HG03039 (cell line): ENCODE measurements at regions not wholly inside any gene's neighbourhood (a gene's known extent, or its start where the extent isn't known, plus 50 kb on each side); places are given as distances from the start of the nearest gene placed in this dataset.
"Not testable (repeated sequence)": the region's sequence is repeated elsewhere in the genome, so short reads cannot be mapped to it uniquely, and the experiment has no call there.

Experiments
- ATAC-seq: cut with Tn5 transposase; IDR thresholded peaks from one replicate; pipeline ENCODE4 v1.9.1; 2021; ENCODE audit warnings: mild to moderate bottlenecking, moderate library complexity; ENCODE audit not compliant: unreplicated experiment

DNA sequence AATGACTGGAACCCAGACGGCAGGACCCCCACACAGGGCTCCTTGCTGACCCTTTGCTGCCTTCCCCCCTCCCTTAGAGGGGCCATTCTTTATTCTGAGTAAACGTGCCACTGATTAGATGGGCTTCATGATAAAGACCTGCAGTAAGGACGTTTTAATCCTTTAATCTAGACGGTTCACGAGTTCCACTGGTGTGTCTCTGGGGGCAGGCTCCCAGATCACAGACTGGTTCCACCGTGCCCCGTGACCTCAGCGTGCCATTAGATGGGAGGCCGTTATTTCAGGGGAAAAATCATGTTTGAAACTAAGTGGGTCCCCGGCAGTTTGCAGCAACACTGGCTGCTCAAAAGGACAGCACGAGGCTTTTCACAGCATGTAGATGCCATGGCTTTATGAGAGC is 246.9 kb upstream of the PLGLB2 start:
- ATAC-seq: not testable (repeated sequence)

DNA sequence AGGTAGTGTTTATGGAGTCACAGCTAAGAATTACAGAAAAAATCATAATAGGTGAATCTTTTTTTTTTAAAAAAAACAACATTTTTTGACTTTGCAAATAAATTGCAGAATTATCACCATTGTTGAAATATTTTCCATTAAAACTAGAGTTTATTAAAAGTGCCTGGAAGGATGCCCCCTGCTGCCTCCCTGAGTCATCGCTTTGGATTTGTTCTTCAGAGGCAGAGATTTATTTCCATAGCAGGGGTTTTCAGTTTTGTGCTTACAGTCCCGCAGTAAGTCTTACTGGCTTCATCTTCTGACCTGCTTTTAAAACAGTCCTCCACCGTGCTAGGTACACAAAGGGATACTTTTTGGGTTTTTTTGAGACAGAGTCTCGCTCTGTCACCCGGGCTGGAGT is 244.9 kb upstream of the PLGLB2 start:
- not testable (repeated sequence) for ATAC-seq

DNA sequence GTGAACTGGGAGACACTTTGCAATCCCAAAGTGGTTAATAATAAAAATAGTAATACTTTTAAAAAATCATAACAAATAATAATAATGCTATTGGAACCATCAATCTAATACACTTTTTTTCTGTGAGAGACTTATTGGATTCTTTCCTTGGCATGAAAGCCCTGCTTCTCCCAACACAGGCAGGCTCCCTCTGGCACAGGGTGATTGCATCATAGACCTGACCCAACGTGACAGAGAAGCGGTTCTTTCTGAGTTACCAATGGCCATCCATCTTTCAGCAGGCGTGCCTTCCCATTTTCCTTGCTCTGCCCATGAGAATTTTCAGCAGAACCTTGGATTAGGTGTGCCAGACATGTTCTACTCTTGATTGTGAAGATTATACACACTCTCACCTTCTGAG is 242.6 kb upstream of the PLGLB2 start:
- not testable (repeated sequence) for ATAC-seq

DNA sequence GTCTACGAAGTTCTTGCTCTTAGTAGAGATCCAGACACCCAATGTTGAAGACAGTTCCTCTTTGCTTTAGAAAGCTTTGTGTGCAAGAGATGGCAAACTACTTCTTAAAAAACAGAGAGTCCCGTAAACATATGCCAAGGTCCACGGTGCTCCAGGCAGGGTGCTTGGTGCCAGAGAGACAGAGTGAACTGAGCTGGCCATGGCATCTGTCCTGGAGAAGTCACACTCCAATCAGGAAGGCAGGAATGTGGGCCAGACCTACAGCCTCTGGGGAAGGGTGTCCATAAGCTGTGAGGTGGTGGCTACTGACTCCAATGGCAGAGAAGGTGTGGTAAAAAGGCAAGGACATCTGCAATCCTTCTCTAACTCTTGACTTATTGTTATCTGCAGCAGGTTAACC is 242.0 kb upstream of the PLGLB2 start:
- not testable (repeated sequence) for ATAC-seq

DNA sequence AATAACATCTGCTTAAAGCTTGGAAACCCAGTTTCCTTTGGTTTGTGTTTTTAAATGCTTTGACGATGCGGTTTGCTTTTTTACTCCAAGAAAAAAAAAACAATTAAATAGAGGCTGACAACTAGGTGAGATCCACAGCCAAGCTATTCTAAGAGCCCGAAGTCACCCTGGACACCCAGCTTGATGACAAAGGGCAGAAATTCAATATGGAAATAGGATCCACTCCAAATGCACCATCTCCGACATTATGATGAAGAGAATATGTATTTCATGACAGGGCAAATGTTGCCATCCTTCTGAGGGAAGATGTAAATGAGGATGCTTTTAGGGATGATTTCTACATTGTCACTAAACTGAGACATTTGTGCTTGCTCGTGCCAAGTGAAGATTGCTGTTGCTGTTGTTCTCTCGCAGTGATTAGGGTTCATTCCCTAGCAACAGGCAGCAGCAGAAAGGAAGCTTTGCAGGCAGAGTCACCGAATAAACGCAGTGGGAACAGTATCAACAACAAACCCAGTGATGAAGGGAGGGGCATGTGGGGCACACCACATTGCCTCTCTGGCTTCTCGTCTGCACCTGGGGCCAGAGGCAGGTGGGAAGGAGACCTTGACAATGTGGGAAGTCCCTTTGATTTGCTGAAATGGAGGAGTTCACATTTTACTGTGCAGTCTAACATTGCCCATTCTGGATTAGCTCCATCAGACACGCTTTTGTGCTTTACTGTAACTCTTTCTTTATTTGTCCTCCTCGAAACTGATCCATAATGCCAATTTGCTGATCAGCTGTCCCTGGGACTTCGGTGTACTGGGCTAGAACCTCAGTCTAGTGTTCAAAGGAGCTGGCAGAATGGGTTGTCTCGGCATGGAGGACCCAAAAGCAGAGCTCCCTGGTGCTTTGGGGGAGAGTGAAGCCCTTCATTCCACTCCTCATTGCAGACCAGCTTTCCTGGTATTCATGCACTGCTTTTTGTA is 240.2 kb upstream of the PLGLB2 start:
- not testable (repeated sequence) for ATAC-seq

DNA sequence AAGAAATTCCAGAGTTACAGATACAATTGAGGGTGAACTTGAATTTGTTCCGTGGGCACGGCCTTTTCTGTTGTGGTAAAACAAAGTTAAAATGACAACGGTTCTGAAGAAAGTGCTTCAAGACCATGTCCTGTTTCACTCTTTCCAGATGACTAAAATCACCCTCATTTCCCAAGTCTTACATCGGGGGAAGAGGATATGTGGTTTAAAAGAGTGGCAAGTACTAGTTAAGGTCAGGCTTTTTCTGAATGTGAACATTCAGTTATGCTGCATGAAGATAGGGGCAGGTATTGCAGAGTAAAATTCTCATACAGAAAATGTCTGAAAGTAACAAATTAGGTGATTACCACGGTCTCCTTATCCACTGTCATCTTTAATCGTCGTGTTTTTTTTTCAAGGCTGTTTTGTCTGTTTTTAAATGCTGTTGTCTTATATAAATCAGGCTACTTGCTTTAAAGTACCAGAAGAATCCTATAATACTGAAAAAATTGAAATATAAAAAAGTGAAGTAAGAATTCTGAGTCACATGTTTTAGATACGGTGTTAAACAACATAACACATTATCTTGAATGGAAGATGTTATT is 236.6 kb upstream of the PLGLB2 start:
- not testable (repeated sequence) for ATAC-seq

DNA sequence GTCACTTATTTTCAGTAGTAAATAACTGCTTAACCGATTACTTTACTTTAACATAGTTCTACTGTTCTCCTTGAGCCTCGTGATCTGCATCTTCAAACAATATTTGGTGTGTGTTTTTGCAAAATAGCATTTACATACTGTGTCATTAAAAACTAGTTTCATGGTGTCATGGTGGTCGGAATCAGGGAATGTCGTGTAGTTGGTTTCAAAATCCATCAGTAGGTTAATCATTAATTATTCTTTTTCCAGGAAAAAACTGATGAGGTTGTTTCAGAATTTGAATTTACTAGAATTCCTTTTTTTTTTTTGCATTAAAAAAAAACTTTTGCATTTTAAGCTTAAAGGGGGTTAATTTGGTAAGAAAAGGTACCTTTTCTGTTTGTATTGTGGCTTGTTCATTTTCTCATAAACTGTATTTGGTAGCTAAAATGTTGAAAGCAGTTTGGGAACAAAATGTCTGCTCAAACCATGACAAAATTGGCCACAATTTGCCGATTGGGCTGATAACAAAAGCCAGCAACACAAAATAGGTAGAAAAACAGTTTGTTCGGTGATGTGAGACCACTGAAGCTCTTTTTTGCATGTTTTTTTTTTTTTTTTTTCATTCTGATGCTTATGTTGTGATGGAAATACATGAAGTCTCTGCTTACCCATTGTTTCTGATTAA is 234.9 kb upstream of the PLGLB2 start:
- ATAC-seq: not testable (repeated sequence)

DNA sequence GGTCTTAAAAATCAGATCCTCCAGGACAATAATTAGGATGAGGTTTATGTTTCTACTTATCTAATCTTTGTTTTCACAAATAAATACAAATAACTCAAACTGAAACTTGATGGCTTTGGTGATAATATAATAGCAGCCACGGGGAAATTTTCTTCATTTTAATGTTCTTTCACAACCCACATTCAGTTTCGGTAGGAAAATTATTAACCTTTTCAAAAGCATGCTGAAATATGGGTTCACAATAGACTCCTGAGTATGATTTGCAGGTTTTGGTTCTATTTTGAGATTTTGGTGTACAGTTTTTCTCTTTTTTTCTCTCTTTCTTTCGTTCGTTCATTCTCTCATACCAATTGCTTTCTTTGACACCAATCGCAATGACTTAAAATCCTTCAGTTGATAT is 233.9 kb upstream of the PLGLB2 start:
- peak; percentile 40 for ATAC-seq

DNA sequence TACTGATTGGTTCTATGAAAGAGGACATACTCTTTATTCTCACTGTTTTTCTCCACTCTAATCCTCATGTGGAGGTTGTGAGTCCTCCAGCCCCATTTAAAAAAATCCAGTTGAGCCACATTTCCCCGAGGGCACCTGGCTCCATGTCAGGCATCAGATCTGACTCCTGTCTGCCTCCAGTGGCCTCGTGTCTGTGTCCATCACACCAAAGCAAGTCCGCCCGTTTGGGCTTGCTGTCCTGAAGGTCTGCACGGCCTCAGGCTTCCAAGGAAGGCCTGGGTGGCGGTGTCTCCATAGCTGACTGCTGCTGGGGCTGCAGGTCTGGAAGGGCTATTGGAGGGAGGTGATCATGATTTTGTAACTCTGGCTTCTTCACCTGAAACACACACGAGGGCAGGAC is 233.4 kb upstream of the PLGLB2 start:
- not testable (repeated sequence) for ATAC-seq

DNA sequence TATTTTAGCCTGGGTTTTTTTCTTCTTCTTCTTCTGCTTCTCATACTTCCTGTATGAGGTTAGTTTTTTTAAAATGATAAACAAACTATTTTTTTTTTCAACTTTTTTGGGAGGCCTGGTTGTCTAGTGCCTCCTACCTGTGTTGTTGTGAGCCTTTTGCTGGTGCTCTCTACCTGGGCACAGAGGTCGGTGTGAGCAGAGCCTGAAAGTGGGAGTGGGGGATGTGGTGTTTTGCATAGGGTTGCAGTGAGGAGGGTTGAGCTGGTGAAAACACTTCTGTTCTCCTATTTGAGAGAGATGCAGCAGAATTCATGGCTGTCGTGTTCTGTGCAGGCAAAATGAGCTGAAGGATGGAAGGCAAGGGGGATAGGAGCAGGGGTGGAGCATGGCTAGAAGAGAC is 232.7 kb upstream of the PLGLB2 start:
- ATAC-seq: not testable (repeated sequence)

DNA sequence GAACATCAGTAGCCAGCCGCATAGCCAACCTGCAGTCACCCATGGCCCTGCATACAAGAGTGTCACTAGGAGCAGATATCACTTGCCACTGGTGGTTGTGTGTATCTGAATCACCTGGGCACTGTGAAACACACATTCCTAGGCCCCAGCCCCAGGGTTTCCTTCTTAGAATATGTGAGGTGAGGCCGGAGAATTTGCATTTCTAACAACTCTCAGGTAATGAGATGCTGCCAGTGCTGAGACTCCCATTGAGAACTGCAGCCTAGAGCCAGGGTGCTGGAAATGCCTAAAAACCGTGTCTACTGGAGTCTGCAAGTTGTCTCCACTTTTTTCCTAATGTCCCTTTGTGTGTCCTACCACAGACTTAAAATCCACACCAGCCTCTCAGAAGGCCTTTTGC is 232.0 kb upstream of the PLGLB2 start:
- not testable (repeated sequence) for ATAC-seq

DNA sequence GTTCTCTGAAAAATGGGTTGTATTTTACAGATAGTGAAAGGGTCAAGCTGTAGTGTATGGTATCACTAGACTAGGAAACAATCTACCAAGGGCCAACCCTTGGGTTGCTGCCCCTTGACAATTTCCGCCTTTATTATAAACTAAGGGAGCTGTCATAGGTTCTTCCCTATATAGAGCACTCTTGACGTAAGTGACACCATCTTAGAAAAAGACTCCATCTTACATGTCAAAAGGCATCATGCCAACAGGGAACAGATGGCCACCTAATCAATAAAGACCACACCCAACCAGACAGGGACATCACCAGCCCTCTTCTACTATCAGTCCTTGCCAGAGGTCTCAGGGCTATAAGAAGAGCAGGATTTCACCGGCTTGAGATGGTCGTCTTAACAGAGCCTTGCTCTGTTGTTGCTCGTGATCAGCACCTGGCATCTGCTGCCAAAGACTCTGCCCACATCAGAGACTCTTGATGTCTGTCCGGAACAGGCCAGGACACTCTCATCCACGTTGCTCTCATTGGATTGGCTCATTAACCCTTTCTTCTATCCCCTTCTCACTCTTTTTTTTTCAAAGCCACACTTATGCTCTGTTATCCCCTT is 231.4 kb upstream of the PLGLB2 start:
- ATAC-seq: not testable (repeated sequence)

DNA sequence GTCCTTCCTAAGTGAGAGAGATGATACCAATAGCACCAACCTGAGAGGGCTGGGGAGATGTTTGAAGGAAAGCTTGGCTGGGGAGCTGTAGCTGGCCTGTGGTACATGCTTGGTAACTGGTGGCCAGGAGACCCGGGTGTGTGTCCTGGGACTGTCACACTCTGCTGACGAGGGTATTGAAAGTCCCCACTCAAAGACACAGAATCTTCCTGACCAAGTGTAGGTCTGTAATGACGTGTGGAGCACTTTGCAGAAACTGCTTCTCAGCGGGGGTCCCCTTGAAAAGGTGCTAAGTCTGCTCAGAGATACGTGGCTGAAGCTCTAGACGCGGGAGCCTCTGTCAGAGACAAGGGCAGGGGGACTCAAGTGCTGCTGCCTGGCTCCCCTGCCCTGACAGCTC is 230.4 kb upstream of the PLGLB2 start:
- ATAC-seq: not testable (repeated sequence)

DNA sequence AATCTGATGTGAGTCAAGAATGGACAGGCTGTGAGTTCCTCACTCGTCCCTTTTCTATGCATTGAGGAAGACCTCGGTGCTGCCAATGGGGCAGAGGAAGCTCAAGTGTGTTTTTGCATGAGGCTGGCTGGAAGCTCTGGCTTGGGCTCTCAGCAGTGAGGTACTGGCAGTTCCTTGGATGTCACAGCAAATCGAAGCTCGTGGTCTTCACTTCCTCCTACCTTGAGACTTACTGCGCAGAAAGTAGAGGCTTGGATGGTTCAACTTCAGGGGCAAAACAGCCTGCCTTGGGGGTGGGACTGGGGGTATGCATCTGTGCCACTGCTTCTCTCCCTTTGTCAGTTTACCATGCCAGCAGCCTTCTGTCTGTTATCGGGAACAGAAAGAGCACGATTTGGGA is 229.8 kb upstream of the PLGLB2 start:
- not testable (repeated sequence) for ATAC-seq

DNA sequence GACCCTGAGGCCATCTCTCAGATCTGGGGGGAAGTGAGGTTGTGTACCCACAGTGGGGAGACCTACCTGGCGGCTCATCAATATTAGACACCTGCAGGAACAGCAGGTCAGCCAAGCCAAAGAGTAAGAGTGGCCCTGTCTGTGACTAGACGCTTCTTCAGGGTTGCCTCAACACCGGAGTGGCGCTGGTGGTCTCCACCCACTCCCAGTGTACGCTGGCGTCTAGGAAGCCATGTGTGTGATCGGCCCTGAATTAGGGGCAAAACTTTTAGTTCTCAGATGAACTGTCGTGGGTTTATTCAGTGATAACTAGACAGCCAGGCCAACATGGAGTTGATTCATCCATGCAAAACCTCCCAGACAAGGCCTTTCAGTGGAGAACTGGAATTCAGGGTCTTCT is 229.3 kb upstream of the PLGLB2 start:
- ATAC-seq: not testable (repeated sequence)

DNA sequence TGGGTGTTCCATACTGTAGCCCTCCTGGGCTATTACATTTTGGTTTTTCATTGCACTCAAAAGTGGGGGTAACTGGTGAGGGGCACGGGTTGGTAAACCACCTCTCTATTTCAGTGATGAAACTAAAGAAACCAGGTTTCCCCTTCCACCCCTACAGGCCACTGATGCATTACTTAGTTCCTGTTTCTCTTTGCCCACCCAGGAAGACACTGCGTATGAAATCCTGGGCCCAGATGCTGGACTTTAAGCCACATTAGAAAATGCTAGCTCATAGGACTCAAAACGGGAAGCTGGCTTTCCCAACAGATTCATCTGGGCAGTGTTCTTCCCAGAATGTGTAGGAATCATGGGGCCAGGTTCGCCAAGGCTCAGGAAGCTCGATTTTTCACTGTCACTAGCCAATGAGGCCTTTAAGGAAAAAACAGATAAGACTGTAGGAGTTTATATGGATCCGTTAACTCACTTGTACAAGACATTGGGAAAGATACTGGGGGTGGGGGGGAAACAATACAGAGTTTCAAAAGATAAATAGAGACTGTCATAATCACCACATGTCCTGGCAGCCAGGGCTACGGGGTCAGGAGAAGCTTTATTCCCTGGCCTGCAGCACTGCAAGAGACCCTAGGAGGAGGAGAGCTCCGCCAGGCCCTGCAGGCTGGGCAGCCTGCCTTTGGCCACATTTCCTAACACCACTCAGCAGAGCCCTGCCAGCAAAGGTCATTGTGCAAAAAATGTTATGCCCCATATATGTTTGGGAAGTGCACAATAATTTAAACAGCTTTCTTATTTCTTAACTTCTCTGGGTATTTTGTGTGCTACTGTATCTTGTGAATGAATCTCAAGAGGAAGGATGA is 228.5 kb upstream of the PLGLB2 start:
- not testable (repeated sequence) for ATAC-seq

DNA sequence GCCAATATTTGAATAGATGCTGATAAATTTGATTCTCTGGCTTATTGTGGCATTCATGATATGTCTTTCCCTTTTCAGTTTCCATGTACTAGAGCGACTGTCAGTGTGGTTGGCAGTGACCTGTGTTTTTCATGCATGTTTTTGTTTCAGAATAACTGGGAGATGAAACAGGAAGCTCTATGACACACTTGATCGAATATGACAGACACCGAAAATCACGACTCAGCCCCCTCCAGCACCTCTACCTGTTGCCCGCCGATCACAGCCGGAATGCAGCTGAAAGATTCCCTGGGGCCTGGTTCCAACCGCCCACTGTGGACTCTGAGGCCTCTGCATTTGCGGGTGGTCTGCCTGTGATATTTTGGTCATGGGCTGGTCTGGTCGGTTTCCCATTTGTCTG is 226.8 kb upstream of the PLGLB2 start:
- ATAC-seq: peak; percentile 56

DNA sequence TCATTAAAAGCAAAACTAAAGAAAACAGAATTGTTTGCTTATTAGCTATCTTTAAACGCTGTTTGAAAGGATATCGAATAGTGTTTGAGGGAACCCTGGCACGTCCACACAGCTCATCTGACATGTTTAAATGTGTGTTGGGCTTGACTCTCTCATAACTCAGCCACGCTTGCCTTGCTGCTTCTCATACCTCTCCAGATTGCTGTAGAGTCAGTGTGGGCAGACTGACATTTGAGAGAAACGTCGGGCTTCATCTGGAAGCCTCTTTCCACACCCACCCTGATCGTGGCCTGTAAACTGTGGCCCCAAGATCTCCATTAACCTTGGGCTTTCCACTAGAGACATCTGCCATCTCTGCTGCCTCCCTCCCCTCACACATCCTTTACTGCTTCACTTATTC is 226.4 kb upstream of the PLGLB2 start:
- not testable (repeated sequence) for ATAC-seq

DNA sequence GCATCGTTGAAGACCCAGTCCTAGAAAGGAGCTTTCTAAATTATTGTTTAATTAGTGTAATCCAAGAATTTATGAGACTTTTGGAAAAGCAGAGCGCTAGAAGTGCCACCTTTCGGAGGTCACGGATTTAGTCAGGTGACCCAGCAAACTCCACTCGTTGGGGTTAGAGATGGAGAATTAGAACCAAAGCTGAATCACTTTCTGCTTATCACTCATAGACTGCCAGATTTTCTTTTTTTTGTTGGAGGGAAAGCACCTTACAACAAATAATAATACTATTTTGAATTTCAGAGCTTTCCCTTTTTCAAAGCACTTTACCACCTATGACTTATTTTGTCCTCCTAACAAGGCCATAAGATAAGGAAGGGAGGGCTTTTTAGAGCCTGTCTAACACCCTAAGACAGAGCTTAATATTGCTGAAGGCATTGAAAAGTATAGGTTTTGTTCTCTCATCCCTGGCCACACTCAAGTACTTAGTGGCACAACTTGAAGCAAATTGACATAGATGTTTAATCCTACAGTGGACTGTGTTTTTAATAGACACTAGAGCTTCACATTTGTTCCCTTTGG is 223.2 kb upstream of the PLGLB2 start:
- not testable (repeated sequence) for ATAC-seq

DNA sequence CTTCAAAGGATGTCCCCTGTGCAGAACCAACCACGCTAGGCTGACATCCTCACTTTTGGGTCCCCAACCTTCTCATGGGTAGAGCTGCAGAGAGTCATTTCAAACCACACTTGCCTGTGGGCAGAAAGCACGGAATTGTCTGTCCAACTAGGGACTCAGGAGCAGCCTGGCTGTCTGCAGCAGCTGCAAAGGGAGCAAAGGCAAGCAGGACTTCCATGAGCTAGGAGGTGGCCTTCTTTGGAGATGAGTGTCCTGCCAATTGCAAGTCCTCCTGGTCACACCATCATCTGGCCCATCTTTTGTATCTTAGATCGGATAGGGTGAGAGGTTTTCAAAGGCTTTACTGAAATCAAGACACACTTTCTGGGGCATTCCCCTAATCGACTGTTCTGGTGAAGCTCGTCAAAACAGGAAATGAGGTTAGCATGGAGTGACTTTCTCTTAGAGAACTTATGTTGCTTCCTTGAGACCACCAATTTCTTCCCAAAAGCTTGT is 222.3 kb upstream of the PLGLB2 start:
- ATAC-seq: not testable (repeated sequence)
